ENCODE measurements at regions not wholly inside any gene's neighbourhood (a gene's known extent, or its start where the extent isn't known, plus 50 kb on each side); places are given as distances from the start of the nearest gene placed in this dataset.

GRCh38 chr12:87866578-87867292, 162.5 kb downstream of the C12orf50 start:
- FAIRE-seq (peak; percentile 94), DNase-seq (ENCODE audit: insufficient read length, low spot score) (no peak)
- no peak for TF ChIP-seq POLR2A (IDR thresholded peaks at IDR 0.05; ENCODE audit: low read depth, low read length)

- no peak for FAIRE-seq
- no peak for DNase-seq (ENCODE audit: insufficient read length, low spot score)
- no peak for TF ChIP-seq POLR2A (IDR thresholded peaks at IDR 0.05; ENCODE audit: low read depth, low read length)
These were observed 167.4 kb downstream of the C12orf50 start for GRCh38 chr12:87861791-87862190.

DNA sequence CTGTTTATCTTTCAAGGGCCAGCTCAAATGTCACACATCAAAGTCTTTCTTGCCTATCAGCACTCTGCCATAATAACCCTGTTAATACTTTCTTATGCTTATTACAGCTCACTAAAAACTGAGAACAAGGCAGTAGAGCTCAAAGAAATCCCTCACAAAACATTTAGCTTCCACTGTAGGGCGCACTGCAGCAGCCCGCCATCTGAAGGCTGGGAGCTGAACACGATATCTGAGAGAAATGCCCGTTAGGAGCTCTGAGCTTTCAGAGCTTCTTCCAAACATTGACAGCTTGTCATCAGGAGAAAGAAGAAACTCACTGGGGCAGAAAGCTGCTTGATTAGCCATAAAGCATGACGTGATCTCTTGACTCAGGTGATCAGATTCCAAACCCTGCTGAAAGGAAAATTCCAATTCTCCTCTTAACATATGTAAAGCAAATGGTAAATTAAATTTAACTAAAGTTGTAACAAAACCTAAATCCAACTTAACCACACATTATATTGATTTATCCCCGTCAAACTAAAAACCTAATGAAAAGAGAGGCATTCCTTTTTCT, 175.7 kb downstream of the C12orf50 start:
- TF ChIP-seq POLR2A (IDR thresholded peaks at IDR 0.05; ENCODE audit: low read depth, low read length) = no peak
- FAIRE-seq (no peak), DNase-seq (ENCODE audit: insufficient read length, low spot score) (no peak)

GRCh38 chr12:87849074-87849473, 180.1 kb downstream of the C12orf50 start:
- TF ChIP-seq POLR2A (IDR thresholded peaks at IDR 0.05; ENCODE audit: low read depth, low read length) = no peak
- DNase-seq (ENCODE audit: insufficient read length, low spot score) = no peak
- no peak for FAIRE-seq

GRCh38 chr12:87848248-87848868, 180.8 kb downstream of the C12orf50 start:
- FAIRE-seq (peak; percentile 82), DNase-seq (ENCODE audit: insufficient read length, low spot score) (peak; percentile 3)
- TF ChIP-seq POLR2A (IDR thresholded peaks at IDR 0.05; ENCODE audit: low read depth, low read length) = no peak

- TF ChIP-seq POLR2A (IDR thresholded peaks at IDR 0.05; ENCODE audit: low read depth, low read length) = no peak
- no peak for DNase-seq (ENCODE audit: insufficient read length, low spot score)
- no peak for FAIRE-seq
These were observed 182.1 kb downstream of the C12orf50 start for GRCh38 chr12:87847147-87847546.

- no peak for TF ChIP-seq POLR2A (IDR thresholded peaks at IDR 0.05; ENCODE audit: low read depth, low read length)
- no peak for DNase-seq (ENCODE audit: insufficient read length, low spot score)
- FAIRE-seq = peak; percentile 38
These were observed 183.2 kb downstream of the C12orf50 start for GRCh38 chr12:87846045-87846444.

GRCh38 chr12:87841935-87842334, 187.3 kb downstream of the C12orf50 start:
- FAIRE-seq = no peak
- TF ChIP-seq POLR2A (IDR thresholded peaks at IDR 0.05; ENCODE audit: low read depth, low read length) = no peak
- DNase-seq (ENCODE audit: insufficient read length, low spot score) = no peak

DNA sequence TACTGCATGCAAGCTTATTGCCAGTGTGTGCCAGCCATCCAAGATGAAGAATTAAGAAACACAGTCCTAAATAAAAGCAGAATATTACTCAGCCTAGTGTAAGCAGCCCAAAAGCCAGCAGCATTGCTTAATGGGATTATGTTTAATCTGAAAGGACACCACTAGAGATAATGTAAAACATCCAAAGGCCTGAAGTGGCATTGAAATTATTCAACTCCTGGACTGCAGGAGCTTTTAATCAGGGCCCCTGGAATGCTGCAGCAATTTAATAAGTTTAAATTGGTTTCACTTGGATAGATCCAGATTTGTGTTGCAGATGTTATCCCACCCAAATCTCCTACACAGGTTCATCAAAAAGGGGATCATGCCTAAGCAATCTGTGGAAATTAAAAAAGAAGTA, 193.0 kb downstream of the C12orf50 start:
- no peak for TF ChIP-seq POLR2A (IDR thresholded peaks at IDR 0.05; ENCODE audit: low read depth, low read length)
- DNase-seq (ENCODE audit: insufficient read length, low spot score) (no peak), FAIRE-seq (no peak)

DNA sequence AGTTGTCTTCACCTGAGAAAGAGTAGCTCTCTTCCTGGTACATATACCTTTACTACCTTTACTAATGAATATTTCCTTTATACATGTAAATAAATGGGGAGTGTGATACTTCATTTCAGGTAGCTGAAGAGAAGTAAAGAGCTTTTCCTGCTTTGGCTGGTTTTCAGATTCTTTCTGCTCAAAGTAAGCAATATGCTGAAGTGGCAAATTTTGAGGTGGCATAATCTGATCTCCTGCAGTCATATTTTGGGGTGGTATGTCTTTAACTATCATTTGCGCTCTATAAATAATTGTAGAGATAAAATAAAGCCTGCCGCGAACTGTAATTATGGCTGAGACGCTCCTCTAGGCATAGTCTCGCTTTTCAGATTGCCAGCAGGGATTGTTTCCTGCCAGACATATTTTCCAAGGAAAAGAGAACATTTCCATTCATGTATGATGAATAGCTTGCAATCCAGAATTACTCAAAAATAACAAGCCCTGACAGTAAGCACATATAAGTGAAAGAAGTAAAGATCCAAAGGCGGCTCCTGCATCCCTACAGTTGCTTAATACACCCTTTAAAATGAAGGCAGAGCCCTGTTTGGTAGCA, 200.7 kb downstream of the C12orf50 start:
- no peak for DNase-seq (ENCODE audit: insufficient read length, low spot score)
- no peak for TF ChIP-seq POLR2A (IDR thresholded peaks at IDR 0.05; ENCODE audit: low read depth, low read length)
- FAIRE-seq = no peak

DNA sequence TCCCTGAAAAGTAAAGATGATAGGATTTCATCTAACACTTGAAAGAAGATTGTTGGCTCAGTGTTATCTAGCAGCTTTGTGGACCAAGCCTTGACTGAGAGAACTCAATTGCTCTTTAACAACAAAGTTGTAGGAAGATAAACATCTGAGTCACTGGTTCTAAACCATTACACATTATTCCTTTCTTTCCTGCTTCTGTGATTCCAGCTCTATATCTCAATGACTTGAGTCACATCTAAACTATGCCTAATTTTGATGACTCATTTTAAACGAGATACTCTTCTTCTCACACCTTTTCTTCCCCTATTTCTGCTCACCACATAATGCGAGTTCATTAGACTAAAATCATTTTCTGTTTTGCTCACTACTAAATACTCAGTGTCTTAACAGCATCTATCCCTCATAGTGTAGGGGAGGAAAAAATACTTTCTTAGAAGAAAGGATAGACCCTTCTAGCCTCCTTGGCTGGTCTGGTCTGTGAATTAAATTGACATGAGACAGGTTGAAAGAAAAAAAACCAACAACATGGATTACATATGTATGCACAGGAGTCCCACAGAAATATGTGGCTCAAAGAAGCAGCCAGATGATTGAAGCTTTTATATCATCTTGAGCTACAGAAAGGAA, 201.4 kb downstream of the C12orf50 start:
- TF ChIP-seq POLR2A (IDR thresholded peaks at IDR 0.05; ENCODE audit: low read depth, low read length) = no peak
- peak; percentile 6 for DNase-seq (ENCODE audit: insufficient read length, low spot score)
- peak; percentile 97 for FAIRE-seq

- no peak for FAIRE-seq
- no peak for TF ChIP-seq POLR2A (IDR thresholded peaks at IDR 0.05; ENCODE audit: low read depth, low read length)
- no peak for DNase-seq (ENCODE audit: insufficient read length, low spot score)
These were observed 206.3 kb downstream of the C12orf50 start for GRCh38 chr12:87822923-87823322.

DNA sequence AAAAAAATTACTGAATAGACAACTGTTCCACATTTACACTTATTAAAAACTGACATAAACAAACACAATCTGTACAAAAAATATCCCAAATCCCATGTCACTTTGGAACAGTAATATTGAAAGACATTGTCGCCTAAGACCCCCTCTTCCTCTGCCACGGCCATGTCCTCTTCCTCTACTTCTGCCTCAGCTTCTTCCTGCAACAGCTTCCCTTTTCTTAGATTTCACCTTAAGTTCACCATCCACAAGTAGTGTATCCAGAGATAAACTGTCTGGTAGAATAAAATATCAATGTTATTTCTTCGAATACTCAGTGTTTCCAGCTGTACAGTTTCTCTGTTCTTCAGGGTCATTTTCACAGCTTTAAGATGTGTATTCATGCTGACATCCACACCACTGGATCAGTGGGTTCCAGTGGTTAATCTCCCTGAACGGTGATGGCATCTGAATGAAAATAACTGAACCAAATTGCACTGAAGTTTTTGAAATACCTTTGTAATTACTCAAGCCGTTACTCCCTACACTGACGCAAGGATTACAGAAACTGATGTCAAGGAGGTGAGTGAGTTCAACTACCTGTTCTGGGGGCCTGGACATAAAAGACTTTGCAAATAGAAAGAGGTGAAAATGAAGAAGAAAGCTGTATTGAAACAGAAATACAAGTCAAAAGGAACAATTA, 208.5 kb downstream of the C12orf50 start:
- FAIRE-seq = peak; percentile 97
- DNase-seq (ENCODE audit: insufficient read length, low spot score) = no peak
- no peak for TF ChIP-seq POLR2A (IDR thresholded peaks at IDR 0.05; ENCODE audit: low read depth, low read length)

GRCh38 chr12:87818441-87818840, 210.8 kb downstream of the C12orf50 start:
- no peak for TF ChIP-seq POLR2A (IDR thresholded peaks at IDR 0.05; ENCODE audit: low read depth, low read length)
- FAIRE-seq (no peak), DNase-seq (ENCODE audit: insufficient read length, low spot score) (no peak)

Measured in H54 (cell line).